H9 (cell line): ENCODE measurements at regions not wholly inside any gene's neighbourhood (a gene's known extent, or its start where the extent isn't known, plus 50 kb on each side); places are given as distances from the start of the nearest gene placed in this dataset.

Source experiments
- DNase-seq: peaks from one replicate; pipeline ENCODE4 v3.0.0-alpha.2; 2017
- H2AFZ ChIP-seq: one replicate; pipeline ENCODE4 v1.6.1; 2013; ENCODE audit warnings: mild to moderate bottlenecking, low read length, control low read depth, moderate library complexity
- H2AK5ac ChIP-seq: 2 replicates; pipeline ENCODE4 v1.6.1; 2013; ENCODE audit warnings: low read length, control low read depth, mixed read lengths; ENCODE audit not compliant: insufficient read length
- H2BK120ac ChIP-seq: one replicate; pipeline ENCODE4 v1.6.1; 2013; ENCODE audit warnings: low read depth, mild to moderate bottlenecking, low read length, control low read depth, inconsistent platforms; ENCODE audit not compliant: poor library complexity, severe bottlenecking
- H2BK12ac ChIP-seq: 2 replicates; pipeline ENCODE4 v1.6.1; 2013; ENCODE audit warnings: low read length, control low read depth, mixed read lengths, low read depth; ENCODE audit not compliant: insufficient read length
- H2BK15ac ChIP-seq: 2 replicates; pipeline ENCODE4 v1.6.1; 2013; ENCODE audit warnings: low read depth, low read length, control low read depth
- H2BK20ac ChIP-seq: one replicate; pipeline ENCODE4 v1.6.1; 2013; ENCODE audit warnings: low read depth, mild to moderate bottlenecking, low read length, control low read depth, inconsistent platforms; ENCODE audit not compliant: poor library complexity, severe bottlenecking
- H2BK5ac ChIP-seq: 2 replicates; pipeline ENCODE4 v1.6.1; 2013; ENCODE audit warnings: low read length, control low read depth, mixed read lengths; ENCODE audit not compliant: insufficient read length
- H3K14ac ChIP-seq: 2 replicates; pipeline ENCODE4 v1.6.1; 2013; ENCODE audit warnings: low read length, control low read depth; ENCODE audit not compliant: insufficient read depth
- H3K18ac ChIP-seq: 2 replicates; pipeline ENCODE4 v1.6.1; 2013; ENCODE audit warnings: low read depth, mild to moderate bottlenecking, mixed read lengths, low read length, control low read depth; ENCODE audit not compliant: insufficient read length
- H3K23ac ChIP-seq: 2 replicates; pipeline ENCODE4 v1.6.1; 2013; ENCODE audit warnings: low read length, control low read depth, mixed read lengths, low read depth; ENCODE audit not compliant: insufficient read length
- H3K23me2 ChIP-seq: 2 replicates; pipeline ENCODE4 v1.6.1; 2013; ENCODE audit warnings: low read depth, mild to moderate bottlenecking, mixed read lengths, low read length, control low read depth; ENCODE audit not compliant: insufficient read length, poor library complexity, severe bottlenecking
- H3K27ac ChIP-seq: 2 replicates; pipeline ENCODE4 v1.5.1; 2013; ENCODE audit warnings: low read length, control low read depth, mixed read lengths, low read depth; ENCODE audit not compliant: insufficient read length
- H3K27me3 ChIP-seq: 2 replicates; pipeline ENCODE4 v1.6.1; 2013; ENCODE audit warnings: low read length, control low read depth, inconsistent platforms; ENCODE audit not compliant: insufficient read depth
- H3K4ac ChIP-seq: 2 replicates; pipeline ENCODE4 v1.6.1; 2013; ENCODE audit warnings: low read depth, mild to moderate bottlenecking, control low read depth, inconsistent platforms, low read length, moderate library complexity
- H3K4me1 ChIP-seq: 2 replicates; pipeline ENCODE4 v1.6.1; 2013; ENCODE audit warnings: low read length, control low read depth, inconsistent platforms; ENCODE audit not compliant: insufficient read depth
- H3K4me2 ChIP-seq: 2 replicates; pipeline ENCODE4 v1.6.1; 2013; ENCODE audit warnings: low read length, control low read depth, mixed read lengths; ENCODE audit not compliant: insufficient read length, insufficient read depth
- H3K56ac ChIP-seq: 2 replicates; pipeline ENCODE4 v1.6.1; 2013; ENCODE audit warnings: low read depth, mild to moderate bottlenecking, mixed read lengths, low read length, control low read depth; ENCODE audit not compliant: insufficient read length
- H3K79me1 ChIP-seq: 2 replicates; pipeline ENCODE4 v1.6.1; 2013; ENCODE audit warnings: low read depth, mild to moderate bottlenecking, moderate library complexity, low read length, control low read depth, inconsistent platforms; ENCODE audit not compliant: insufficient read depth, poor library complexity, severe bottlenecking
- H3K79me2 ChIP-seq: 2 replicates; pipeline ENCODE4 v1.6.1; 2013; ENCODE audit warnings: low read length, control low read depth, inconsistent platforms; ENCODE audit not compliant: insufficient read depth
- H3K9ac ChIP-seq: 2 replicates; pipeline ENCODE4 v1.6.1; 2013; ENCODE audit warnings: low read length, control low read depth, mixed read lengths; ENCODE audit not compliant: insufficient read length; ENCODE audit errors: extremely low read depth
- H3K9me3 ChIP-seq: one replicate; pipeline ENCODE4 v1.6.1; 2013; ENCODE audit warnings: low read depth, low read length, inconsistent platforms; ENCODE audit not compliant: control insufficient read depth
- H3T11ph ChIP-seq: one replicate; pipeline ENCODE4 v1.6.1; 2013; ENCODE audit warnings: mild to moderate bottlenecking, low read length, control low read depth, inconsistent platforms
- H4K20me1 ChIP-seq: one replicate; pipeline ENCODE4 v1.6.1; 2013; ENCODE audit not compliant: control insufficient read depth, insufficient read length, insufficient read depth
- H4K5ac ChIP-seq: 2 replicates; pipeline ENCODE4 v1.6.1; 2013; ENCODE audit warnings: low read depth, mild to moderate bottlenecking, mixed read lengths, low read length, control low read depth; ENCODE audit not compliant: insufficient read length
- H4K8ac ChIP-seq: replicated peaks from 2 replicates; pipeline ENCODE4 v1.6.1; 2013; ENCODE audit warnings: low read length, control low read depth, mixed read lengths, low read depth; ENCODE audit not compliant: insufficient read length
- H4K91ac ChIP-seq: 2 replicates; pipeline ENCODE4 v1.6.1; 2013; ENCODE audit warnings: low read depth, mild to moderate bottlenecking, moderate library complexity, mixed read lengths, low read length, control low read depth; ENCODE audit not compliant: insufficient read length
- H3K27ac Mint-ChIP-seq, 3 experiments: 2 replicates in 2 of 3; 3 replicates in 1 of 3; pipeline ENCODE4 v1.8.0; 2020 to 2021; ENCODE audit warnings: mixed read lengths in 3 of 3, mild to moderate bottlenecking in 1 of 3, moderate library complexity in 1 of 3
- H3K27me3 Mint-ChIP-seq: 2 replicates; pipeline ENCODE4 v1.8.0; 2021; ENCODE audit warnings: low read depth, mild to moderate bottlenecking, moderate library complexity, mixed read lengths
- H3K36me3 Mint-ChIP-seq, 3 experiments: 2 replicates in 2 of 3; 3 replicates in 1 of 3; pipeline ENCODE4 v1.8.0; 2020 to 2021; ENCODE audit warnings: low read depth in 3 of 3, mixed read lengths in 3 of 3; ENCODE audit not compliant: insufficient read depth in 1 of 3
- H3K4me1 Mint-ChIP-seq, 2 experiments: 2 replicates each; pipeline ENCODE4 v1.8.0; 2020; ENCODE audit warnings: mixed read lengths in 2 of 2
- H3K4me3 Mint-ChIP-seq, 2 experiments: 2 replicates in 1 of 2; 3 replicates in 1 of 2; pipeline ENCODE4 v1.8.0; 2020 to 2021; ENCODE audit warnings: mild to moderate bottlenecking in 2 of 2, mixed read lengths in 2 of 2, moderate library complexity in 1 of 2
- H3K9me3 Mint-ChIP-seq, 2 experiments: 2 replicates in 1 of 2; 3 replicates in 1 of 2; pipeline ENCODE4 v1.8.0; 2020; ENCODE audit warnings: mild to moderate bottlenecking in 2 of 2, mixed read lengths in 2 of 2, moderate library complexity in 1 of 2
- WGBS: extraction: QIAGEN DNeasy Blood & Tissue Kit; methylation state at CpG from one replicate; pipeline ENCODE4 v1.1.7; 2013; ENCODE audit warnings: missing lambda C conversion rate, low lambda C conversion rate, mixed read lengths; ENCODE audit not compliant: insufficient read length; ENCODE audit errors: extremely low coverage; 5-methylcytosine and 5-hydroxymethylcytosine counted together
- TF ChIP-seq, protein P1 (sequence below): fragments of 200-600 bp; sonication (generic); conservative IDR thresholded peaks from 3 replicates; pipeline ENCODE4 v1.8.0; 2021; ENCODE audit warnings: antibody characterized with exemption, mild to moderate bottlenecking

- H3K4me3 Mint-ChIP-seq, result no peak overlapping the region
- peaks cover 0 to 6% (median 0%) of the 10 kb centered on the region in 3 experiments; a peak in 1 of 7 replicates for H3K36me3 Mint-ChIP-seq
- peak overlapping the region in 1 of 3 experiments; percentile 56; a peak in 1 of 7 replicates for H3K27ac Mint-ChIP-seq
- H2AK5ac ChIP-seq, result no peak overlapping the region
- no peaks in the 10 kb centered on the region for H3K79me2 ChIP-seq
- no peak overlapping the region for H2BK120ac ChIP-seq
- H2BK20ac ChIP-seq, result no peak overlapping the region
- peaks cover 17 to 24% of the 10 kb centered on the region in 2 experiments for H3K4me1 Mint-ChIP-seq
- no peak overlapping the region for H3K27ac ChIP-seq
- no peak overlapping the region for H3K18ac ChIP-seq
- no peak overlapping the region for H3K23ac ChIP-seq
- no peak overlapping the region for H3K4me2 ChIP-seq
- no peak overlapping the region for H3T11ph ChIP-seq
- no peak overlapping the region for H3K9ac ChIP-seq
- H2BK5ac ChIP-seq, result no peak overlapping the region
- H3K56ac ChIP-seq, result no peak overlapping the region
- H3K9me3 Mint-ChIP-seq, result peaks cover 5 to 9% of the 10 kb centered on the region in 2 experiments; a peak in 3 of 5 replicates
- H4K5ac ChIP-seq, result no peak overlapping the region
- no peak overlapping the region for H3K4ac ChIP-seq
- peaks cover 40% of the 10 kb centered on the region for H3K27me3 Mint-ChIP-seq
- H4K8ac ChIP-seq, result no peak overlapping the region
- no CpG with 5 or more reads among the region's 3 CpGs for WGBS
- H3K14ac ChIP-seq, result no peak overlapping the region
- H3K79me1 ChIP-seq, result no peaks in the 10 kb centered on the region
- no peaks in the 10 kb centered on the region; the same call in 1 of the 2 replicates for H3K4me1 ChIP-seq
- H3K27me3 ChIP-seq, result no peaks in the 10 kb centered on the region
- TF ChIP-seq, protein P1, sequence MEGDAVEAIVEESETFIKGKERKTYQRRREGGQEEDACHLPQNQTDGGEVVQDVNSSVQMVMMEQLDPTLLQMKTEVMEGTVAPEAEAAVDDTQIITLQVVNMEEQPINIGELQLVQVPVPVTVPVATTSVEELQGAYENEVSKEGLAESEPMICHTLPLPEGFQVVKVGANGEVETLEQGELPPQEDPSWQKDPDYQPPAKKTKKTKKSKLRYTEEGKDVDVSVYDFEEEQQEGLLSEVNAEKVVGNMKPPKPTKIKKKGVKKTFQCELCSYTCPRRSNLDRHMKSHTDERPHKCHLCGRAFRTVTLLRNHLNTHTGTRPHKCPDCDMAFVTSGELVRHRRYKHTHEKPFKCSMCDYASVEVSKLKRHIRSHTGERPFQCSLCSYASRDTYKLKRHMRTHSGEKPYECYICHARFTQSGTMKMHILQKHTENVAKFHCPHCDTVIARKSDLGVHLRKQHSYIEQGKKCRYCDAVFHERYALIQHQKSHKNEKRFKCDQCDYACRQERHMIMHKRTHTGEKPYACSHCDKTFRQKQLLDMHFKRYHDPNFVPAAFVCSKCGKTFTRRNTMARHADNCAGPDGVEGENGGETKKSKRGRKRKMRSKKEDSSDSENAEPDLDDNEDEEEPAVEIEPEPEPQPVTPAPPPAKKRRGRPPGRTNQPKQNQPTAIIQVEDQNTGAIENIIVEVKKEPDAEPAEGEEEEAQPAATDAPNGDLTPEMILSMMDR, result no peak
- H3K23me2 ChIP-seq, result no peaks in the 10 kb centered on the region
- no peaks in the 10 kb centered on the region for H3K9me3 ChIP-seq
- H2BK15ac ChIP-seq, result no peak overlapping the region
- no peak overlapping the region for H2BK12ac ChIP-seq
- no peak overlapping the region for H4K91ac ChIP-seq
- no peaks in the 10 kb centered on the region for H4K20me1 ChIP-seq
- DNase-seq, result no peak
- no peak overlapping the region for H2AFZ ChIP-seq
These were observed 132.6 kb upstream of the LRRN1 start for GRCh38 chr3:3666664-3667063.
